ENCODE measurements at regions not wholly inside any gene's neighbourhood (a gene's known extent, or its start where the extent isn't known, plus 50 kb on each side); places are given as distances from the start of the nearest gene placed in this dataset.

- Histone ChIP-seq H3K4me1 (ENCODE audit: low read depth) (no peaks in the 10 kb centered on the region), H3K9me3 (ENCODE audit: low read depth) (no peaks in the 10 kb centered on the region), H3K27ac (no peak overlapping the region), H3K27me3 (no peaks in the 10 kb centered on the region), H3K4me3 (no peak overlapping the region), H3K36me3 (no peaks in the 10 kb centered on the region)
- DNase-seq (ENCODE audit: low read depth in 1 of 2, low spot score in 1 of 2) = no peak
- TF ChIP-seq, protein P1, sequence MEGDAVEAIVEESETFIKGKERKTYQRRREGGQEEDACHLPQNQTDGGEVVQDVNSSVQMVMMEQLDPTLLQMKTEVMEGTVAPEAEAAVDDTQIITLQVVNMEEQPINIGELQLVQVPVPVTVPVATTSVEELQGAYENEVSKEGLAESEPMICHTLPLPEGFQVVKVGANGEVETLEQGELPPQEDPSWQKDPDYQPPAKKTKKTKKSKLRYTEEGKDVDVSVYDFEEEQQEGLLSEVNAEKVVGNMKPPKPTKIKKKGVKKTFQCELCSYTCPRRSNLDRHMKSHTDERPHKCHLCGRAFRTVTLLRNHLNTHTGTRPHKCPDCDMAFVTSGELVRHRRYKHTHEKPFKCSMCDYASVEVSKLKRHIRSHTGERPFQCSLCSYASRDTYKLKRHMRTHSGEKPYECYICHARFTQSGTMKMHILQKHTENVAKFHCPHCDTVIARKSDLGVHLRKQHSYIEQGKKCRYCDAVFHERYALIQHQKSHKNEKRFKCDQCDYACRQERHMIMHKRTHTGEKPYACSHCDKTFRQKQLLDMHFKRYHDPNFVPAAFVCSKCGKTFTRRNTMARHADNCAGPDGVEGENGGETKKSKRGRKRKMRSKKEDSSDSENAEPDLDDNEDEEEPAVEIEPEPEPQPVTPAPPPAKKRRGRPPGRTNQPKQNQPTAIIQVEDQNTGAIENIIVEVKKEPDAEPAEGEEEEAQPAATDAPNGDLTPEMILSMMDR (IDR thresholded peaks at IDR 0.05; ENCODE audit: low read depth, low read length) = no peak
These were observed 1098.8 kb upstream of the IGFBP7 start for GRCh38 chr4:58209001-58209400.

GRCh38 chr4:58205446-58206235 is 1095.5 kb upstream of the IGFBP7 start:
- no peak overlapping the region for H3K27ac ChIP-seq
- no peak for DNase-seq (ENCODE audit: low read depth in 1 of 2, low spot score in 1 of 2)
- H3K4me1 ChIP-seq (ENCODE audit: low read depth) = no peaks in the 10 kb centered on the region
- no peak overlapping the region for H3K4me3 ChIP-seq
- no peaks in the 10 kb centered on the region for H3K36me3 ChIP-seq
- H3K9me3 ChIP-seq (ENCODE audit: low read depth) = no peaks in the 10 kb centered on the region
- TF ChIP-seq, protein P1 (IDR thresholded peaks at IDR 0.05; ENCODE audit: low read depth, low read length) = no peak
- H3K27me3 ChIP-seq = no peaks in the 10 kb centered on the region

- Histone ChIP-seq H3K27me3 (no peaks in the 10 kb centered on the region), H3K4me1 (ENCODE audit: low read depth) (no peaks in the 10 kb centered on the region), H3K27ac (no peak overlapping the region), H3K36me3 (no peaks in the 10 kb centered on the region), H3K4me3 (no peak overlapping the region), H3K9me3 (ENCODE audit: low read depth) (no peaks in the 10 kb centered on the region)
- DNase-seq (ENCODE audit: low read depth in 1 of 2, low spot score in 1 of 2) = no peak
- TF ChIP-seq, protein P1 (IDR thresholded peaks at IDR 0.05; ENCODE audit: low read depth, low read length) = no peak
These were observed 1082.0 kb upstream of the IGFBP7 start for GRCh38 chr4:58192217-58192616.

GRCh38 chr4:58191109-58191508 is 1080.9 kb upstream of the IGFBP7 start:
- Histone ChIP-seq H3K4me1 (ENCODE audit: low read depth) (no peaks in the 10 kb centered on the region), H3K9me3 (ENCODE audit: low read depth) (no peaks in the 10 kb centered on the region), H3K27ac (no peak overlapping the region), H3K27me3 (no peaks in the 10 kb centered on the region), H3K4me3 (no peak overlapping the region), H3K36me3 (no peaks in the 10 kb centered on the region)
- TF ChIP-seq, protein P1 (IDR thresholded peaks at IDR 0.05; ENCODE audit: low read depth, low read length) = no peak
- no peak for DNase-seq (ENCODE audit: low read depth in 1 of 2, low spot score in 1 of 2)

DNA sequence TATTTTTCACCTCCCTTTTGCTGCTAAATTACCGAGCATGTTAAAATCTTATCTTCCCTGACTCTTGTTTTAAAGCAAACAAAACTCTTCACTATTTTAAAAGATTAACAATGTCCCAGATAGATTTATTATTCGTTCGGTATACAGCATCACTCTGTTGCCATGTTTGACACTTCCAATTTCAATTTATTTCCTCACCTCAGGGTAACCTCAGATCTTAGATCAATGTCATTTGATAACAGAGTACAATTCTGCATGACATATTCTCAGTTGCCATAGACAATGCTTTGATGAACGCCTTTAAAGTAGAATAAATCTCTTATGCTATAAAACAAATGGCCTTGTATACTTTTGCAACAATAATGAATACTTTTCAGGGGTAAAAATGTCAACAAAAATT is 1078.1 kb upstream of the IGFBP7 start:
- Histone ChIP-seq H3K9me3 (ENCODE audit: low read depth) (no peaks in the 10 kb centered on the region), H3K36me3 (no peaks in the 10 kb centered on the region), H3K27me3 (no peaks in the 10 kb centered on the region), H3K27ac (no peak overlapping the region), H3K4me1 (ENCODE audit: low read depth) (no peaks in the 10 kb centered on the region), H3K4me3 (no peak overlapping the region)
- DNase-seq (ENCODE audit: low read depth in 1 of 2, low spot score in 1 of 2) = no peak
- TF ChIP-seq, protein P1 (IDR thresholded peaks at IDR 0.05; ENCODE audit: low read depth, low read length) = no peak

All from cardiac muscle cell (in vitro differentiated cells and primary cell).